ENCODE measurements at regions not wholly inside any gene's neighbourhood (a gene's known extent, or its start where the extent isn't known, plus 50 kb on each side); places are given as distances from the start of the nearest gene placed in this dataset.

- no peaks in the 10 kb centered on the region for H3K27me3 ChIP-seq (ENCODE audit: control insufficient read depth, insufficient read depth, low read length)
- H3K36me3 ChIP-seq (ENCODE audit: control insufficient read depth, insufficient read depth, low read length): no peaks in the 10 kb centered on the region
- peaks cover 5% of the 10 kb centered on the region for H3K4me1 ChIP-seq (ENCODE audit: control insufficient read depth, insufficient read depth, low read length)
- H3K4me3 ChIP-seq (ENCODE audit: low read length): no peak overlapping the region
- H3K9ac ChIP-seq (ENCODE audit: low read length): no peak overlapping the region
- H3K9me3 ChIP-seq (ENCODE audit: control insufficient read depth, low read length): no peaks in the 10 kb centered on the region
Observed at GRCh38 chr9:109886617-109887016, 106.6 kb downstream of the PALM2AKAP2 start.

GRCh38 chr9:109887079-109887478, 107.1 kb downstream of the PALM2AKAP2 start:
- no peaks in the 10 kb centered on the region for H3K36me3 ChIP-seq (ENCODE audit: control insufficient read depth, insufficient read depth, low read length)
- no peaks in the 10 kb centered on the region for H3K27me3 ChIP-seq (ENCODE audit: control insufficient read depth, insufficient read depth, low read length)
- no peak overlapping the region for H3K4me3 ChIP-seq (ENCODE audit: low read length)
- no peak overlapping the region for H3K9ac ChIP-seq (ENCODE audit: low read length)
- no peaks in the 10 kb centered on the region for H3K9me3 ChIP-seq (ENCODE audit: control insufficient read depth, low read length)
- peaks cover 5% of the 10 kb centered on the region for H3K4me1 ChIP-seq (ENCODE audit: control insufficient read depth, insufficient read depth, low read length)

- Histone ChIP-seq H3K36me3 (ENCODE audit: control insufficient read depth, insufficient read depth, low read length) (no peaks in the 10 kb centered on the region), H3K4me1 (ENCODE audit: control insufficient read depth, insufficient read depth, low read length) (peaks cover 5% of the 10 kb centered on the region), H3K9ac (ENCODE audit: low read length) (no peak overlapping the region), H3K9me3 (ENCODE audit: control insufficient read depth, low read length) (no peaks in the 10 kb centered on the region), H3K27me3 (ENCODE audit: control insufficient read depth, insufficient read depth, low read length) (no peaks in the 10 kb centered on the region), H3K4me3 (ENCODE audit: low read length) (no peak overlapping the region)
Observed at GRCh38 chr9:109888695-109889094, 108.7 kb downstream of the PALM2AKAP2 start.

- Histone ChIP-seq H3K9me3 (ENCODE audit: control insufficient read depth, low read length) (no peaks in the 10 kb centered on the region), H3K4me1 (ENCODE audit: control insufficient read depth, insufficient read depth, low read length) (peaks cover 5% of the 10 kb centered on the region), H3K4me3 (ENCODE audit: low read length) (no peak overlapping the region), H3K9ac (ENCODE audit: low read length) (no peak overlapping the region), H3K27me3 (ENCODE audit: control insufficient read depth, insufficient read depth, low read length) (no peaks in the 10 kb centered on the region), H3K36me3 (ENCODE audit: control insufficient read depth, insufficient read depth, low read length) (no peaks in the 10 kb centered on the region)
Observed at GRCh38 chr9:109889456-109889855, 109.5 kb downstream of the PALM2AKAP2 start.

- Histone ChIP-seq H3K27me3 (ENCODE audit: control insufficient read depth, insufficient read depth, low read length) (no peaks in the 10 kb centered on the region), H3K9me3 (ENCODE audit: control insufficient read depth, low read length) (no peaks in the 10 kb centered on the region), H3K36me3 (ENCODE audit: control insufficient read depth, insufficient read depth, low read length) (no peaks in the 10 kb centered on the region), H3K4me3 (ENCODE audit: low read length) (no peak overlapping the region), H3K4me1 (ENCODE audit: control insufficient read depth, insufficient read depth, low read length) (no peaks in the 10 kb centered on the region), H3K9ac (ENCODE audit: low read length) (no peak overlapping the region)
Observed at GRCh38 chr9:109893241-109893640, 113.2 kb downstream of the PALM2AKAP2 start.

GRCh38 chr9:109894473-109894872, 114.5 kb downstream of the PALM2AKAP2 start:
- no peak overlapping the region for H3K9ac ChIP-seq (ENCODE audit: low read length)
- H3K4me1 ChIP-seq (ENCODE audit: control insufficient read depth, insufficient read depth, low read length): no peaks in the 10 kb centered on the region
- no peaks in the 10 kb centered on the region for H3K36me3 ChIP-seq (ENCODE audit: control insufficient read depth, insufficient read depth, low read length)
- no peaks in the 10 kb centered on the region for H3K27me3 ChIP-seq (ENCODE audit: control insufficient read depth, insufficient read depth, low read length)
- H3K9me3 ChIP-seq (ENCODE audit: control insufficient read depth, low read length): no peaks in the 10 kb centered on the region
- H3K4me3 ChIP-seq (ENCODE audit: low read length): no peak overlapping the region

GRCh38 chr9:109894921-109895758, 115.1 kb downstream of the PALM2AKAP2 start:
- no peaks in the 10 kb centered on the region for H3K36me3 ChIP-seq (ENCODE audit: control insufficient read depth, insufficient read depth, low read length)

GRCh38 chr9:109901201-109901600, 121.2 kb downstream of the PALM2AKAP2 start:
- no peaks in the 10 kb centered on the region for H3K9me3 ChIP-seq (ENCODE audit: control insufficient read depth, low read length)
- no peak overlapping the region for H3K4me3 ChIP-seq (ENCODE audit: low read length)
- no peaks in the 10 kb centered on the region for H3K36me3 ChIP-seq (ENCODE audit: control insufficient read depth, insufficient read depth, low read length)
- no peaks in the 10 kb centered on the region for H3K27me3 ChIP-seq (ENCODE audit: control insufficient read depth, insufficient read depth, low read length)
- no peaks in the 10 kb centered on the region for H3K4me1 ChIP-seq (ENCODE audit: control insufficient read depth, insufficient read depth, low read length)
- no peak overlapping the region for H3K9ac ChIP-seq (ENCODE audit: low read length)

More at GRCh38 chr9:109894921-109895758, 115.1 kb downstream of the PALM2AKAP2 start:
- Histone ChIP-seq H3K9ac (ENCODE audit: low read length) (no peak overlapping the region), H3K4me1 (ENCODE audit: control insufficient read depth, insufficient read depth, low read length) (no peaks in the 10 kb centered on the region), H3K9me3 (ENCODE audit: control insufficient read depth, low read length) (no peaks in the 10 kb centered on the region), H3K4me3 (ENCODE audit: low read length) (no peak overlapping the region), H3K27me3 (ENCODE audit: control insufficient read depth, insufficient read depth, low read length) (no peaks in the 10 kb centered on the region)

GRCh38 chr9:109903515-109904138, 123.6 kb downstream of the PALM2AKAP2 start:
- Histone ChIP-seq H3K4me3 (ENCODE audit: low read length) (no peak overlapping the region), H3K9ac (ENCODE audit: low read length) (no peak overlapping the region), H3K36me3 (ENCODE audit: control insufficient read depth, insufficient read depth, low read length) (no peaks in the 10 kb centered on the region), H3K9me3 (ENCODE audit: control insufficient read depth, low read length) (no peaks in the 10 kb centered on the region), H3K27me3 (ENCODE audit: control insufficient read depth, insufficient read depth, low read length) (no peaks in the 10 kb centered on the region), H3K4me1 (ENCODE audit: control insufficient read depth, insufficient read depth, low read length) (no peaks in the 10 kb centered on the region)

- Histone ChIP-seq H3K27me3 (ENCODE audit: control insufficient read depth, insufficient read depth, low read length) (no peaks in the 10 kb centered on the region), H3K9me3 (ENCODE audit: control insufficient read depth, low read length) (no peaks in the 10 kb centered on the region), H3K4me1 (ENCODE audit: control insufficient read depth, insufficient read depth, low read length) (no peaks in the 10 kb centered on the region), H3K36me3 (ENCODE audit: control insufficient read depth, insufficient read depth, low read length) (no peaks in the 10 kb centered on the region), H3K9ac (ENCODE audit: low read length) (no peak overlapping the region), H3K4me3 (ENCODE audit: low read length) (no peak overlapping the region)
Observed at GRCh38 chr9:109904666-109905065, 124.7 kb downstream of the PALM2AKAP2 start.

GRCh38 chr9:109905472-109905871, 125.5 kb downstream of the PALM2AKAP2 start:
- H3K4me1 ChIP-seq (ENCODE audit: control insufficient read depth, insufficient read depth, low read length): peaks cover 3% of the 10 kb centered on the region

GRCh38 chr9:109906766-109907382, 126.9 kb downstream of the PALM2AKAP2 start:
- H3K27me3 ChIP-seq (ENCODE audit: control insufficient read depth, insufficient read depth, low read length): no peaks in the 10 kb centered on the region
- H3K4me3 ChIP-seq (ENCODE audit: low read length): no peak overlapping the region
- peaks cover 14% of the 10 kb centered on the region for H3K4me1 ChIP-seq (ENCODE audit: control insufficient read depth, insufficient read depth, low read length)
- H3K9me3 ChIP-seq (ENCODE audit: control insufficient read depth, low read length): no peaks in the 10 kb centered on the region
- H3K36me3 ChIP-seq (ENCODE audit: control insufficient read depth, insufficient read depth, low read length): no peaks in the 10 kb centered on the region
- no peak overlapping the region for H3K9ac ChIP-seq (ENCODE audit: low read length)

More at GRCh38 chr9:109905472-109905871, 125.5 kb downstream of the PALM2AKAP2 start:
- no peak overlapping the region for H3K4me3 ChIP-seq (ENCODE audit: low read length)
- no peaks in the 10 kb centered on the region for H3K27me3 ChIP-seq (ENCODE audit: control insufficient read depth, insufficient read depth, low read length)
- no peaks in the 10 kb centered on the region for H3K9me3 ChIP-seq (ENCODE audit: control insufficient read depth, low read length)
- H3K36me3 ChIP-seq (ENCODE audit: control insufficient read depth, insufficient read depth, low read length): no peaks in the 10 kb centered on the region
- no peak overlapping the region for H3K9ac ChIP-seq (ENCODE audit: low read length)
